ENCODE measurements at regions not wholly inside any gene's neighbourhood (a gene's known extent, or its start where the extent isn't known, plus 50 kb on each side); places are given as distances from the start of the nearest gene placed in this dataset.

DNA sequence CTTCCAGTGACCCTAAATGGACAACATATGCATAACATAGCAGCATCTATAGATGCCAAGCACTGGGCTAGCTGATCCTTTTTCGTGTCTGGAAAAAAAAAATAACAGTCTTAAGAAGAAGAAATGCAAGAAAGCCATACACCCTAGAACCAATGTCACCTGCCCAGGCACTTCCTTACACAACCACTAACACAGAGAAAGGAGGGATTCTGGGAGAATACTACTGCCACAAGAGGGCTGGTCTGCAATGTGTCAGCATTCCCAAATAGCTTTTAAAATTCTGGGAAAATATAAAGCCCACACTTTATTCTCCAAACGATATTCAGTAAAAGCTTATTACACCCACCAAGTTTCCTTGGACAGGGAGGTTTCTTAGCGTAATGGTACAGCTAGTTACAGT lies 271.2 kb downstream of the TBL1XR1 start:
- Histone ChIP-seq H4K5ac (ENCODE audit: insufficient read length, low read depth, low read length) (no peak overlapping the region), H2BK5ac (ENCODE audit: insufficient read length, low read length) (no peak overlapping the region), H2AK5ac (ENCODE audit: insufficient read length, low read length) (peak overlapping the region; percentile 75), H2AFZ (ENCODE audit: low read length) (no peak overlapping the region), H3K23ac (ENCODE audit: insufficient read length, low read depth, low read length) (no peak overlapping the region), H3K79me1 (ENCODE audit: insufficient read depth, low read depth, low read length, poor library complexity, severe bottlenecking) (no peaks in the 10 kb centered on the region), H3K14ac (ENCODE audit: insufficient read depth, low read length) (no peak overlapping the region), H3K4me1 (ENCODE audit: insufficient read depth, low read length) (no peaks in the 10 kb centered on the region), H3K23me2 (ENCODE audit: insufficient read length, low read depth, low read length, poor library complexity, severe bottlenecking) (no peaks in the 10 kb centered on the region), H3K4me2 (ENCODE audit: insufficient read depth, insufficient read length, low read length) (no peak overlapping the region), H3T11ph (ENCODE audit: low read length) (no peak overlapping the region), H2BK12ac (ENCODE audit: insufficient read length, low read depth, low read length) (no peak overlapping the region), H2BK15ac (ENCODE audit: low read depth, low read length) (no peak overlapping the region), H3K79me2 (ENCODE audit: insufficient read depth, low read length) (no peaks in the 10 kb centered on the region), H3K18ac (ENCODE audit: insufficient read length, low read depth, low read length) (no peak overlapping the region), H3K9ac (ENCODE audit: extremely low read depth, insufficient read length, low read length) (no peak overlapping the region), H2BK20ac (ENCODE audit: low read depth, low read length, poor library complexity, severe bottlenecking) (no peak overlapping the region), H3K56ac (ENCODE audit: insufficient read length, low read depth, low read length) (no peak overlapping the region), H2BK120ac (ENCODE audit: low read depth, low read length, poor library complexity, severe bottlenecking) (no peak overlapping the region), H4K20me1 (ENCODE audit: control insufficient read depth, insufficient read depth, insufficient read length) (no peaks in the 10 kb centered on the region), H3K9me3 (ENCODE audit: control insufficient read depth, low read depth, low read length) (no peaks in the 10 kb centered on the region), H4K91ac (ENCODE audit: insufficient read length, low read depth, low read length) (no peak overlapping the region), H3K27ac (ENCODE audit: insufficient read length, low read depth, low read length) (no peak overlapping the region), H3K27me3 (ENCODE audit: insufficient read depth, low read length) (no peaks in the 10 kb centered on the region), H3K4ac (ENCODE audit: low read depth, low read length) (no peak overlapping the region), H4K8ac (replicated peaks; ENCODE audit: insufficient read length, low read depth, low read length) (no peak overlapping the region)
- H3K36me3 Mint-ChIP-seq (ENCODE audit: insufficient read depth in 1 of 3, low read depth in 3 of 3) = peaks cover 0 to 2% (median 1%) of the 10 kb centered on the region in 3 experiments; a peak in 1 of 7 replicates
- no peak for DNase-seq
- TF ChIP-seq, protein P1, sequence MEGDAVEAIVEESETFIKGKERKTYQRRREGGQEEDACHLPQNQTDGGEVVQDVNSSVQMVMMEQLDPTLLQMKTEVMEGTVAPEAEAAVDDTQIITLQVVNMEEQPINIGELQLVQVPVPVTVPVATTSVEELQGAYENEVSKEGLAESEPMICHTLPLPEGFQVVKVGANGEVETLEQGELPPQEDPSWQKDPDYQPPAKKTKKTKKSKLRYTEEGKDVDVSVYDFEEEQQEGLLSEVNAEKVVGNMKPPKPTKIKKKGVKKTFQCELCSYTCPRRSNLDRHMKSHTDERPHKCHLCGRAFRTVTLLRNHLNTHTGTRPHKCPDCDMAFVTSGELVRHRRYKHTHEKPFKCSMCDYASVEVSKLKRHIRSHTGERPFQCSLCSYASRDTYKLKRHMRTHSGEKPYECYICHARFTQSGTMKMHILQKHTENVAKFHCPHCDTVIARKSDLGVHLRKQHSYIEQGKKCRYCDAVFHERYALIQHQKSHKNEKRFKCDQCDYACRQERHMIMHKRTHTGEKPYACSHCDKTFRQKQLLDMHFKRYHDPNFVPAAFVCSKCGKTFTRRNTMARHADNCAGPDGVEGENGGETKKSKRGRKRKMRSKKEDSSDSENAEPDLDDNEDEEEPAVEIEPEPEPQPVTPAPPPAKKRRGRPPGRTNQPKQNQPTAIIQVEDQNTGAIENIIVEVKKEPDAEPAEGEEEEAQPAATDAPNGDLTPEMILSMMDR (conservative IDR thresholded peaks at IDR 0.05) = peak; percentile 25; the same call in 2 of the 3 replicates
- no peaks in the 10 kb centered on the region for H3K27me3 Mint-ChIP-seq (ENCODE audit: low read depth)
- no peak overlapping the region for H3K4me3 Mint-ChIP-seq
- no CpG with 5 or more reads among the region's 3 CpGs for WGBS (ENCODE audit: extremely low coverage, insufficient read length, low lambda C conversion rate)
- H3K27ac Mint-ChIP-seq = no peak overlapping the region
- no peaks in the 10 kb centered on the region for H3K4me1 Mint-ChIP-seq
- H3K9me3 Mint-ChIP-seq = peaks cover 0 to 3% of the 10 kb centered on the region in 2 experiments; a peak in 3 of 5 replicates

All from H9 (cell line).